ENCODE measurements at regions not wholly inside any gene's neighbourhood (a gene's known extent, or its start where the extent isn't known, plus 50 kb on each side); places are given as distances from the start of the nearest gene placed in this dataset.
A peak's percentile ranks its signal among the peaks of the same experiment; 100 is the strongest.

DNA sequence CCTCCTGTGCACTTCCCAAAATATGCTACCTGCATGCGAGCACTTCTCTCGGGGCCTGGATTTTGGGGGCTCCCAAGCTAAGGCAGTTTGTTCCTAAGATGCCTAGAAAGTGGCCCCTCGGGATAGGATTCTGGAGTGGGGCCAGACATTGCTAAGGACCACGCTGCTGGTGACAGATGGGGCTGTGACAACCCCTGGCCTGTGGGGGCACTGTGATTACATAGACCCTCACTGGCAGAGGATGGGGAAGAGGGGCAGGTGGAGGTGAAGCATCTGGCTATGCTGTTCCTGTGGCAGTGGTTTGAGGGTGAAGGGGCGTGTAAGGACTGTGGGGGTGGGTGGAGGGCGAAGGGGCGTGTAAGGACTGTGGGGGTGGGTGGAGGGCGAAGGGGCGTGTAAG is 128.4 kb downstream of the ENGASE start:
- no peak overlapping the region for H3K27ac Mint-ChIP-seq
- H3K36me3 Mint-ChIP-seq = no peaks in the 10 kb centered on the region
- no peaks in the 10 kb centered on the region for H3K4me1 Mint-ChIP-seq
- no peak overlapping the region for H3K4me3 Mint-ChIP-seq
- H3K27me3 Mint-ChIP-seq = peaks cover 9% of the 10 kb centered on the region
- H3K9me3 Mint-ChIP-seq = no peaks in the 10 kb centered on the region

DNA sequence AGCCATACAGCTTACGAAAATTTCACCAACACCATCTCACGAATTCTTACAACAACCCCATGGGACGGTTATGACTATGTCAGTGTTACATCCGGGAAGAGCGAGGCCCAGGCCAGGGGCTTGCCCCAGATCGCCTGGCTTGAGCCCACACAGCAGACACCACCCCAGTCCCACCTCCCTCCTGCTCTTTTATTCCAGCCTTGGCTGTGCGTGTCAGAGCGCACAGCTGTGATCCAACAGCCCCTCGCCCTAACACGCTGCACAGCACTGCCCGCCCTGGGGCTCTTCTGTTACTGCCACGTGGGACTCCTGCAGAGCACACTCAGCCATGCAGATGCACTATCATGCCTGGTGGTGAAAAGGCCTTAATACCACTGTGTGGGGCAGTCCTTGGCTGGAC is 127.9 kb downstream of the ENGASE start:
- no peak overlapping the region for H3K27ac Mint-ChIP-seq
- H3K9me3 Mint-ChIP-seq = no peaks in the 10 kb centered on the region

DNA sequence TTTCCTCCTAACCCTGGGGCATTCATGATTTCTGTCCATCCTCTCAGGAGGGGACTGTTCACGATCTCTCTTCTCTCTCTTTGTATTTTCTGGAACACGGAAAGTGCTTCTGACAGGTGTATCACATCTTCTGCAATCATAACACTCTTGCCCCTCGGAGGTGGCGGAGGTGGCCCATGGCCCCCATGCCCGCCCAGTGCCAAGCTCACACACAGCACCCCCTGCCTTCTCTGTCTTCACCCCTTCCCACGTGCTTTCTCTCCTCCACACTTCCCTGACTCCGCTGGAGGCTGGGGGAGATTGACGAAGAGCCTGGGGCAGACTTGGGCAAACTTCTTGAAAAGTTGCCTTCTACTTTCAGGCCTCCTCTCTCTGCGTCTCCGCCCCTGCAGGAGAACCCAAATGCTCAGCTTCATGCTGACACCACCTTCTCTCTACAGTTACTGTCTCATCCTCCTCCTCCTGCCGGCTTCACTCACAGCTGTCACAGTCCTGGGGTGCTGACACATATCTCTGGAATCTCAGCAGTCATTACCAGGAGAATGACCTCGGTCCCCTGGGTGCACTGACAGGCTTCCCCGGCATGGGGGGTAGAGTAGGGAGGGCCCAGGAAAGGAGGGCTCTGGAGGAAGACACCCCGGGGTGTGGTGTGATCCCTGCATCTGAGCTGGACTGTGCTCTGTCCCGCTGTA is 127.1 kb downstream of the ENGASE start:
- H3K9me3 Mint-ChIP-seq = no peaks in the 10 kb centered on the region
- H3K4me3 Mint-ChIP-seq = no peak overlapping the region
- no peaks in the 10 kb centered on the region for H3K4me1 Mint-ChIP-seq
- no peak overlapping the region for H3K27ac Mint-ChIP-seq
- H3K36me3 Mint-ChIP-seq = no peaks in the 10 kb centered on the region
- H3K27me3 Mint-ChIP-seq = peaks cover 9% of the 10 kb centered on the region

More for the DNA sequence above, 127.9 kb downstream of the ENGASE start:
- Mint-ChIP-seq H3K27me3 (peaks cover 9% of the 10 kb centered on the region), H3K36me3 (no peaks in the 10 kb centered on the region), H3K4me1 (no peaks in the 10 kb centered on the region), H3K4me3 (no peak overlapping the region)

DNA sequence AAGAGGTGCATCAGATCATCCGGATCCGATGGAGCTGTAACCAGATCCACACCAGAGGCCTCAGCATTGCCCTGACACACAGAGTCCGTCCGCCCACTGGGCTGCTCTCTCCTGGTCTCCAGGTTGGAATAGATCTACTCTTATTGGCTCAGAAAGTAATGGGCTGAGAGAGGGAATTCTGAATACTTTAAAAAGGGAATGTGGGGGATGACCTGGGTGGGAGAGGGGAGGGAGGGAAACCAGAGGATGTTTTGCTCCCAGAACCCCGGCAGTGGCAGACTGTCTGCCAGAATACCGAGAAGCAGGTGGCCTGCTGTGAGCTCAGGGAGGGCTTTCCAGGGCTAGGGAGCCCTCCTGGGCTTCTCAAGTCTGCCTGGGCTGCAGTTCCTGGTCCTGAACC is 126.5 kb downstream of the ENGASE start:
- Mint-ChIP-seq H3K27ac (peak overlapping the region; percentile 15), H3K4me1 (no peaks in the 10 kb centered on the region), H3K4me3 (no peak overlapping the region), H3K27me3 (peaks cover 11% of the 10 kb centered on the region), H3K9me3 (no peaks in the 10 kb centered on the region), H3K36me3 (no peaks in the 10 kb centered on the region)

DNA sequence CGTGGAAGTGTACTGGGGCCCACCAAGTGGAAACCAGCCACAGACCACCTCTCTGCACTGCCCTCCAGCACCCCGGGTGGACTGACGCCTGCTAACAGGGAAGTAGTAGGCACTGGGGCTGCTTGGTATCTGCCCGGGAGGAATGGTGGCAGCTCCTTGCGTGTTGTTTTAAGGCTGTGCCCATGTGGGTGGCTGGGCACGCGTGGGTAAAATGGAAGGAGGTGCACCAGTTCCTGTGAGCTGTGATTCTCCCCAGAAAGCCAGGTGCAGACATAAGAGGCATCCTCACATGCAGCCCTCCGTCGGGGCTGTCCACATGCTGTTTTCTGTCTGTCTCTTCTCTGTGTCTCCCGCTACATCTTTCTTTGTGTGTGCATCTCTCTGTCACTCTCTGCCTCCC is 122.3 kb downstream of the ENGASE start:
- Mint-ChIP-seq H3K27me3 (peaks cover 19% of the 10 kb centered on the region), H3K9me3 (no peaks in the 10 kb centered on the region), H3K27ac (no peak overlapping the region), H3K4me3 (no peak overlapping the region), H3K4me1 (no peaks in the 10 kb centered on the region), H3K36me3 (no peaks in the 10 kb centered on the region)

DNA sequence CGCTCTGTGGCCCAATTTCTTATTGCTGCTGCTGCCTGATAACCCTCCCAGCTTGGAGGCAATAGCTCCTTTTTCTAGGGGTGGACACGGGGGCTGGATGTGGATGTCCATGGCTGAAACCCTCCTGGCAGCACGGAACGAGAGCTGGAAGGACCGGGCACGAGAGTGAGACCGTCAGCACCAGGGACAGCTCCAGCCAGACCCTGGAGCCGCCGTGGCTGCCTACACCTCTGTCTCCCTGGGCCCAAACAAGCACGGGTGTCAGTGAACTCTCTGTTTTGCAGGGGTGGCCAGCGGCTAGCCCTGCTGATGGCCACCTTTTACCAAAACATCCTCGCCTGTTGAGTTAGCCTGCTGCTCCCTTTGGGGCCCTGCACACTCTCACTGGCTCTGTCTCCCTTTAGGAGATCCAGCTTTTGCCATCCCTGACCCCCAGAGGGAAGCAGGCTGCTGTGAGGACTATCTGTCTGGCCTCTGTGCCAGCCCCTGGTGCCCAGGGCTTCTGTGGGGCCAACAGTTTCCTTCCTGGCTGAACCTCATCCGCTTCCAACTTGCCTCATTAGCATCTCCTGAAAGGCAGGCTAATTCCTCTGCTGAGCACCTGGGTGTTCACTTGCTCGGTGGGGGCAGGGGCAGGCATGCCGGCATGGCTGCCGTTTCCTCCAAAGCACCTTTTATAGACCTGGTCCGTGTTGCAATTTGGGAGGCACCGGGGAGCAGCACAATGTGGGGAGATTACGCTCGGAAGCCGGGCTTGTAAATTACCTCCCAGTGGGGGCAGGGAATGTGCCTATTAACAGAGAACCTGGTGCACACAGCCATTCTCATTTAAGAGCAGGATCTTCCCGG is 118.1 kb downstream of the ENGASE start:
- Mint-ChIP-seq H3K4me3 (no peak overlapping the region), H3K27me3 (peaks cover 21% of the 10 kb centered on the region), H3K27ac (no peak overlapping the region), H3K9me3 (no peaks in the 10 kb centered on the region), H3K36me3 (no peaks in the 10 kb centered on the region), H3K4me1 (no peaks in the 10 kb centered on the region)

DNA sequence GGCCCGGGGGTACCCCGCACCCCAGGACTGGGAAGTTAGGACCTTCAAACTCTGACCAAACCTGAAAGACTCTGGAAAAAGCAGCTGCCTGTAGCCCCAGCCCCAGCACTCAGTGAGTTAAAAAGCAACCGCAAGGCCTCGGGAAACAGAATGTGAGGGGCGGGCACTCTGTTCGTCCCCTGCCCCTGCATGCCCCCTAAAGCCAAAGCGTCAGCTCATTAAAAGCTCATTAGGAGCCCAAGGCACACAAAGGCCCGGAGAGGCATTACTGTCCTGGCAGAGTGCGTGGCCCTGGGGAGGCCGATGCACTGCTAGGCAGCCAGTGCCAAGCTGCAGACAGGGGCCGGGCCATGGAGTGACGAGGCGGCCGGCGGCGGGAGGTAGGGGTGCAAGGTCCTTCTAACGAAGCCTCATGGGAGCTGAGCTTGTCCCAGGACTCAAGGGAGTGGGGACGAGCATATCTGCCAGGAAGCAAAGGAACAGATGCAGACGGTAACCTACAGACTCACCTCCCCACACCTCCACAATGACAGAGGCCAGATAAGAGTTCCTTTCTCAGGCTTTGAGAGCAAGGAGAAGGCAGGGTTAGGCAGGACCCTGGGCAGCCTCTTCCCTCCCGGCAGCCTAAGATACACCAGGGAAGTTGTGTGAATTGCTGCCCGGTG is 116.8 kb downstream of the ENGASE start:
- Mint-ChIP-seq H3K9me3 (no peaks in the 10 kb centered on the region), H3K4me3 (no peak overlapping the region), H3K4me1 (no peaks in the 10 kb centered on the region), H3K36me3 (no peaks in the 10 kb centered on the region), H3K27ac (no peak overlapping the region), H3K27me3 (peaks cover 27% of the 10 kb centered on the region)

DNA sequence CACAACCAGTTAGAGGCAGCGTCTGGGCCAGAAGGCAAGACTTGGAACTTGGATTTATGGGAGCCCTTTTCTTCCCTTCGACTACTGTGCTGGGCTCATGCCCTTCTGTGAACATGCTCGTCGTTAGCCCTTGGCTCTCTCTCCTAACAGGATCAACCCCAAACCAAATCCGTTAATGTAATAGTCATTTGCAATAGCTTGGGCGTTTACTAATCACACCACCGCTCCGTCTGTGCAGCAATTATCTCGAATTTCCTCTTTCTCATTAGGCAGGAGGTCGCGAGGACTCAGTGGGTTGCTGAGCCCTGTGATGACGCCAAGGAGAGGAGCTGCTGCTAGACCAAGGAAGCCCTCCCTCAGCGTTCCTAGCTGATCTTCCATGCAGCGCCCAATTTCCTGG is 114.7 kb downstream of the ENGASE start:
- no peak overlapping the region for H3K4me3 Mint-ChIP-seq
- H3K27ac Mint-ChIP-seq = peak overlapping the region; percentile 25
- no peaks in the 10 kb centered on the region for H3K36me3 Mint-ChIP-seq
- H3K4me1 Mint-ChIP-seq = no peaks in the 10 kb centered on the region
- no peaks in the 10 kb centered on the region for H3K9me3 Mint-ChIP-seq
- peaks cover 39% of the 10 kb centered on the region for H3K27me3 Mint-ChIP-seq

DNA sequence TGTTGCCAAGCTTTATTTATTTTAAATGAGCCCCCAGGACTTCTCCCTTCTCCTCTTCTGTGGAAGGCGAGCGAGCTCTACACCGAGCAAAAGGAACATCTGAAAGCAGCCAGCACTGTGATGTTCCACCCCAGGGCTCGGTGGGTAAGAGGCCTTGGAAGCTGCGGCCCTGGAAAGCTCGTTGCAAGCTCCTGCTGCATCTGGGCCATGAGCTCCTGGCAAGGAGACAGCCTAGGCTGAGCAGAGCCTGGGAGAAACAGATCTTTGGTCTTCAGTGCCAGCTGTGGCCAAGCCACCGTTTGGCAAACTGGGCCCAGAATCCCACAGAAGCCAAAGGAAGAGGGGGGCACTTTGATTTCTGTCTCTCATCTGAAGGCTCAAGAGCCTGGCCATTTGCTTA is 114.1 kb downstream of the ENGASE start:
- Mint-ChIP-seq H3K27ac (no peak overlapping the region), H3K9me3 (no peaks in the 10 kb centered on the region), H3K36me3 (no peaks in the 10 kb centered on the region), H3K27me3 (peaks cover 41% of the 10 kb centered on the region), H3K4me1 (no peaks in the 10 kb centered on the region), H3K4me3 (no peak overlapping the region)

DNA sequence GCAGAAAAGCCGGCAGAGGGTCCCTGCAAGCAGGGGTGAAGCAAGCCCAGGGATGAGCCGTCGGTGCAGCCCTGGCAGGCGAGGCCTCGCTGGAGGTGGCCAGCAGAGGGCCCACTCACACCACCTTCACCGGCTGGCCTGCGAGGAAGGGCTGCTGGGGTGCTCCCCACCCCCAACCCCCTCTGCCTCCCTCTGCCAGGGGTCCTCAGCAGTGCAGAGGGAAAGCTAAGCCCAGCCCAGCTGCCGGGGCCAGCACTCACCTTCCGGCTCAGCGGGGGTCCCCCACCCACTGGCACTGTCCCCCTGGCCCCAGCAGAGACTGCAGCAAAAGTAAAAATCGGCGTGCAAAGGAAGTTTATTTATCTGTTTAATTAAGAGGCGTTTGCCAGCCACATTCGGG is 113.4 kb downstream of the ENGASE start:
- peaks cover 37% of the 10 kb centered on the region for H3K27me3 Mint-ChIP-seq
- no peaks in the 10 kb centered on the region for H3K4me1 Mint-ChIP-seq

DNA sequence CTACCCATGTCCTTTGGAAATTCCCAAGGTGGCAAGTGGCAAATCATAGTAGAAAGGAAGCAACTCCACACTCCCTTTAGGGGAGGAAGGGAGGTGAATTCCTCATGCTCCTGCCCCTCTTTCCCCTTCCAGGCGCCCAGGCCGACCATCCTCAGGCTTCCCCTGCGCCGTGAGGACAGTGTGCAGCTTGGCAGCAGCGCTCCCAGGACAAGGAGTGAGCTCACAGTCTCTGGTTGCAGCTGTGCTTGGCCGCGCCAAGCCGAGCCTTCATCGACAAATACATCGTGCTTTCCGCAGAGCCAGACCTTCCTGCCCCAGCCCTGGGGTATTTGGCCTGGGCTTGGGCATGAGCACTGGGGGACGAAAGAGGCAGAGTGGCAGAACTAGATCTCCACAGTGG is 112.6 kb downstream of the ENGASE start:
- no peaks in the 10 kb centered on the region for H3K36me3 Mint-ChIP-seq
- peak overlapping the region; percentile 51 for H3K27ac Mint-ChIP-seq
- no peaks in the 10 kb centered on the region for H3K9me3 Mint-ChIP-seq
- peaks cover 35% of the 10 kb centered on the region for H3K27me3 Mint-ChIP-seq
- H3K4me1 Mint-ChIP-seq = no peaks in the 10 kb centered on the region
- H3K4me3 Mint-ChIP-seq = no peak overlapping the region

More for the DNA sequence above, 113.4 kb downstream of the ENGASE start:
- H3K27ac Mint-ChIP-seq = no peak overlapping the region
- no peaks in the 10 kb centered on the region for H3K9me3 Mint-ChIP-seq
- no peak overlapping the region for H3K4me3 Mint-ChIP-seq
- no peaks in the 10 kb centered on the region for H3K36me3 Mint-ChIP-seq

DNA sequence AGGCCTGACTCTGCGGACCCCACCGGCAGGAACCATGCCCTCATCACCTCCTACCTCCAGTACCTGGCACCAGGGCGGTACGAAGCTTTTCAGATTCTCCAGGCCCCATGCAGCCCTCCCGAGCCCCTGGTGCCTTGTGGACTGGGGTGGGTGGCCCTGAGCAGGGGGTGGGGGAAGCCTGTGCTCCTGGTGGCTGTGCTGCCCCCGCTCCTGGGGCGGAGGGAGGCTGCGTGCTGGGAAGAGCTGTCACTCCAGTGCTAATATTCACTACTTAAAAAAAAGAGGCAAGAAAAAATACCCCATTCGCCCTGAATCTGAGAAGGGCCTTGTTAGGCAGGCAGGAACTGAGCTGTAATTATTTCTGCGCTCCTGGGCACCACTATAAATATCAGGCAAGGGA is 111.8 kb downstream of the ENGASE start:
- H3K9me3 Mint-ChIP-seq = no peaks in the 10 kb centered on the region
- H3K4me1 Mint-ChIP-seq = no peaks in the 10 kb centered on the region
- peaks cover 36% of the 10 kb centered on the region for H3K27me3 Mint-ChIP-seq
- H3K27ac Mint-ChIP-seq = no peak overlapping the region
- no peak overlapping the region for H3K4me3 Mint-ChIP-seq
- no peaks in the 10 kb centered on the region for H3K36me3 Mint-ChIP-seq

DNA sequence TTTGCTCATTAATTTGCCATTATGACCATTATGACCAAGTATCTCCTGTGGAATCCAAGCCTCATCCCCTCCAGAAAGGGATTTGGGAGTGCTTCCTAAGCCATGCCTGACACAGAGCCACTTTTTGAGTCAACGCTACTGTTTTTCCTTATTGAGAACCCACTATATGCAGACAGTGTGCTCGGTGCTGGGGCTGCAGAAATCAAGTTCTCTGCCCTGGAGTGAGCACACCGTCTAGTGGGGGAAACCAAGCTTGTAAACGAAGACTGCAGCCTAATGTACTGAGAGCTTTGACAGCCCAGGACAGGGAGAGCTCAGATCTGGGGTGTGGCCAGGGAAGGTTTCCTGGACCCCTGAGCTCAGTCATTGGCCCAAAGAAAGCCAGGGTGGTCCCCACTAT is 111.0 kb downstream of the ENGASE start:
- H3K36me3 Mint-ChIP-seq = no peaks in the 10 kb centered on the region
- no peaks in the 10 kb centered on the region for H3K9me3 Mint-ChIP-seq
- H3K4me3 Mint-ChIP-seq = no peak overlapping the region
- H3K27ac Mint-ChIP-seq = no peak overlapping the region
- peaks cover 33% of the 10 kb centered on the region for H3K27me3 Mint-ChIP-seq
- no peaks in the 10 kb centered on the region for H3K4me1 Mint-ChIP-seq

DNA sequence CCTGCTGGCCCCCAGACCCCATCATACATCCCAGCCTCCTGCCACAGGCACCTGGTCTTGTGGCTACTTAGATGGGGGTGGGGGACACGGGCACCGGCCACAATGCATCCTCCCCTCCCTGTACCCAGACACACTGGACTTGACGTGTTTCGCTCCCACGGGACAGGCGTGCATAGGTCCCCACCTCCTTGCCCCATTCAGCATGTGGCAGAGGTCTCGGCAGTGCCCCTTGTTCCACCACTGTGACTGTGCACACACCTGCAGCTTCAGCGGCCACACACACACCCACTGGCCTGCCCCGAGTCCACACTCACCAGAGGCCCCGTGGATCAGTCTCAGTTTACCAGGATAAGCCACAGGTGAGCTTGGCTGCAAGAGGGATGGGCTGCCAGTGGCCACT is 109.6 kb downstream of the ENGASE start:
- Mint-ChIP-seq H3K36me3 (no peaks in the 10 kb centered on the region), H3K9me3 (no peaks in the 10 kb centered on the region), H3K4me3 (peak overlapping the region; percentile 33), H3K4me1 (no peaks in the 10 kb centered on the region), H3K27me3 (peaks cover 31% of the 10 kb centered on the region), H3K27ac (no peak overlapping the region)

DNA sequence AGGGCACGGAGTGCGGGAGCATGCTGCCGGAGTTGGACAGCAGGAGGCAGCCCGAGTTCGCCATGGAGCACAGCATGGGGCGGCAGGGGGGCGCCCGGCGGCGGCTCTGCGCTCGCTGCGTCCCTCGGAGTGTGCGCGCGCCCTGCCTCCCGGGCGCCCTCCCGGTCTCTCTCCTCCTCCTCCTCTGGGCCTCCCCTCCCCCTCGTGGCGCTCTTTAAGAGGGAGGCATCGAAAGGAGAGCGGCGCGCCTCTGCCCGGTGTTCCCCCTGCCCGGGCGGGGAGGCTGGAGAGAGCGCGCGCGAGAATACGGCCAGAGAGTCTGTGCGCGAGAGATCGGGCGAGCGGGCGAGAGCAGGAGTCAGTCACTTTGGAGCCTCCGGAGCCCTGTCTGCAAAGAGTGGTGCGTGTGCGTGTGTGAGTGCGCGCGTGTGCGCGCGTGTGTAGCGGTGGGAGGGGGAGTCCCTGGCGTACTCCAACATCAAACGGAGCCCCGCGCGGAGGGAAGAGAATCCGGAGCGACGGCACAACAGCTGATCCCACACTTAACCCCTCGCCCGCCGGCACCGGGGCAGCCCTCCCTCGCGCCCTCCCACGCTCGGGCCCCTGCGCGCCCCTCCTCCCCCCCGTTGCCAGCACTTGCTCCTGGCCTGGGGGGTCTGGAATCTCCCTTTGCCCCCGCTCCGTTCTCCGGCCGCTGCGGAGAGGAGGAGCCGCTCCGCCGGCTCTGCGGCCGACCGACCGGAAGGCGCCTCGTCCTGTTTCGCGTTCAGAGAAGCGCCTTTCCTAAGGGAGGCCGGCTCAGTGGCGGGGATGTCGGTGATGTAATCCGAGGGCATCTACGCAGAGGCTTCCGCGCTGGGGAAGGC is 108.9 kb downstream of the ENGASE start:
- Mint-ChIP-seq H3K9me3 (no peaks in the 10 kb centered on the region), H3K36me3 (no peaks in the 10 kb centered on the region), H3K27me3 (peaks cover 31% of the 10 kb centered on the region), H3K4me3 (peak overlapping the region; percentile 54), H3K27ac (no peak overlapping the region), H3K4me1 (no peaks in the 10 kb centered on the region)

Data from activated naive CD4-positive, alpha-beta T cell treated with anti-CD3 and anti-CD28 coated beads, Interleukin-2, amount 50 U/mL, for 24 hours (primary cell).